Activated CD4-positive, alpha-beta T cell treated with anti-CD3 and anti-CD28 coated beads, Interleukin-2, amount 50 U/mL, for 24 hours (primary cell): ENCODE measurements at regions not wholly inside any gene's neighbourhood (a gene's known extent, or its start where the extent isn't known, plus 50 kb on each side); places are given as distances from the start of the nearest gene placed in this dataset.
"Not testable (repeated sequence)": the region's sequence is repeated elsewhere in the genome, so short reads cannot be mapped to it uniquely, and the experiment has no call there.

Experiments used
- DNase-seq, 2 donors: peaks; one replicate each; pipeline ENCODE4 v3.0.0-alpha.2; 2020; ENCODE audit warnings: low read depth in 1 of 2, low spot score in 1 of 2

GRCh38 chr5:126100767-126101166 is 322.4 kb upstream of the GRAMD2B start:
- DNase-seq, result no peak

DNA sequence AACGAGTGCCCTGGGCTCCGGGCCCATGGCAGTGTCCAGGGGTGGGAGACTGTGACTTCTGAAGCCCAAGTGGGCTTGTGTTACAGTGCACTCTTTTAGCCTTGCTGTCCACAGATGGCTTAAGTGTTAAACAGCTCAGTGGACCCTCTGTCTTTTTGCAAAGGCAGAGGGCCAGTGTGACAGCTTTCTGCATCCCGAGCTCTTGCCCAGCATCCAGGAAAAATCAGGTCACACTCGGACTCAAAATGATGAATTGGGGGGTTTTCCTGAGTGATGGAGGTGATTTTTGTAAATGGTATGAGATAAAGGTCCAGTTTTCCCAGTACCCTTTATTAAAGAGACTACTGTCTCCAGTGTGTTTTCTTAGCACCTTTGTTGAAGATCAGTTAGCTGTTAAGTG is 321.3 kb upstream of the GRAMD2B start:
- no peak for DNase-seq

DNA sequence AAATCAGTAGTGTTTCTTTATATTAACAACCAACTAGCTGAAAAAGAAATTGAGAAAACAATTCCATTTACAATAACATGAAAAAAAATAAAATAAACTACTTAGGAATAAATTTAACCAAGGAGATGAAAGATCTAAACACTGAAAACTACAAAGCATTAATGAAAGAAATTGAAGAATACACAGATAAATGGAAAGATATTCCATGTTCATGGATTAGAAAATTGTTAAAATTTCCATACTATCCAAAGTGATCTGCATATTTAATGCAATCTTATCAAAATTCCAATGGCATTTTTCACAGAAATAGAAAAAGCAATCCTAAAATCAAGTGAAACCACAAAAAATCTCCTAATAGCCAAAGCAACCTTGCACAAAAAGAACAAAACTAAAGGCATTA is 320.2 kb upstream of the GRAMD2B start:
- no peak for DNase-seq

GRCh38 chr5:126103868-126104267 is 319.3 kb upstream of the GRAMD2B start:
- no peak for DNase-seq

GRCh38 chr5:126104341-126104740 is 318.9 kb upstream of the GRAMD2B start:
- no peak for DNase-seq

- DNase-seq, result no peak
Observed at GRCh38 chr5:126104951-126105350, 318.3 kb upstream of the GRAMD2B start.

DNA sequence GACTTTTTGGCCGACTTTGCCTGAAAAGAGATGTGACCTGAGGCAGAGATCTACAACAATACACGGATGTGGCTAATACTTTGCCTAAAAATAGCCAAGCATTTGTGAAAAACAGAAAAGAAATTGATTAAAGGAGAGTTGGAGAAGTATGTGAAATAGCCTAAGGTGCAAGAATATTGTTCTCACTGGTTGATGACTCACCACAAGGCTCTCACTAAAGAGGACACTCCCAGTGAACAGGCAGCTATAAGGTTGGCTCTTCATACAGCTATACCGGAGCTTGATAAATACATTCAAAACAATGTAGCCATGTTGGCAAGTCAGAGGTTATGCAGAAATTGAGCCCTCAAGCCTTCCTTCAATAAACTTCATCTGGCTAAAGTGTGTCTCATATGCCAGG is 317.2 kb upstream of the GRAMD2B start:
- no peak for DNase-seq

DNA sequence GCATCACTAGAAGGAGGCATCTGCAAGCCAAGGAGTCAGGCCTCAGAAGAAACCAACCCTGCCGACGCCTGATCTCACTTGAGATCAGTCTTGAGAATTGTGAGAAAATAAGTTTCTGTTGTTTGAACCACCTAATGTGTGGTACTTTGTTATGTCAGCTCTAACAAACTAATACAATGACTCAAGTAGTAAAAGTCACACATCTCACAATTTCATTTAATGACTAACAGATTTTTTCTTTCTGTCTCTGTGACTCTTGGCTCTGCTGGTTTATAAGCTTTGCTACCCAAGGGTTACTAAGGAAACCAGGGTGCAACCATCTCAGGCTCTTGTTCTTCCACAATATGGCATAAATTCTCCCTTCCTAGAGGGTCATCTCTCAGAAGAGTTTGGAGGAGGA is 315.8 kb upstream of the GRAMD2B start:
- DNase-seq, result no peak

DNA sequence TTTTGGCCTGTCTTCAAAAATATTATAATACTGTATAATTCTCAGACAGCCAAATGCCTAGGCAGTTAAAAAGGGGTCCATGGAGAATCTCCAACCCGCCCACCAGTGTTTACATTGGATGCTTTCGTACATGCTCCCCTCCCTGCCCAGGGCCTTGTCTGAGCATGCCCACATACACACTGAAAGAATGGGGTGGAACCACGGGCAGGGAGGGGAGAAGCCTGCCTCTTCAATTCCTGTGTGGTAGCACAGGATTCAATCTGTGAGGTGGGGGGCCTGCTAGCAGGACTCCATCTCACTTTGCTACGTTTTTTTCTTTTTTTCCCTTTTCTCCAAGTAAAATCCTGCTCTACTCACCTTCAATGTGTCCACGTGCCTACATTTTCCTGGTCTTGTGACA is 314.7 kb upstream of the GRAMD2B start:
- no peak for DNase-seq

DNA sequence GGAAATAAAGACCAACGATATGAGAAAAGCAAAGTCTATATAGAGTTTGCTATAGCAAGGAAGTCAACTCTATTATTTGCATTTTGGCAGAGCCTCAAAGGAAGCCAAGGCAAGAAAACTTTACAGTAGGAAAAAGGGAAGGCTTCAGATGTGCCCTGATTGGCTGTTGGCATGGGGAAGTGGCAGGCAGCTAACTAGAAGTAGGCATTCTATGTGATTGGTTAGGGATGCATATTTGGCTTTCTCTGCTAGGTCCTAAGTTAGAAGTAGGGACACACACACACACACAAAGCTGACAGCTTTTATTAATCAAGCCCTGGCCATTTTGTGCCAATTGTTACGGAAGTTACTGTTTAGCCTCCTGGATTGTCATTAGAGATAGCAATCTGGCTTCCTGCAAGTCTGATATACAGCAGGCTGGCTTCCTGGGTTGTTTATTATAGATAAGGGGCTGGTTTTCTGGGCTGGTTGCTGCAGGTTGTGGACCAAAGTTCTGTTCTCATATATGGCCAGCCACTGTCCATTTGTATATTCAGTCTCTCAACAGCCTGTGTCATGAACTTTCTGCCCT is 308.1 kb upstream of the GRAMD2B start:
- no peak for DNase-seq

GRCh38 chr5:126117044-126117443 is 306.2 kb upstream of the GRAMD2B start:
- no peak for DNase-seq

- DNase-seq, result no peak
Observed at GRCh38 chr5:126119887-126120442, 303.2 kb upstream of the GRAMD2B start.

GRCh38 chr5:126120939-126121338 is 302.3 kb upstream of the GRAMD2B start:
- DNase-seq, result no peak

DNA sequence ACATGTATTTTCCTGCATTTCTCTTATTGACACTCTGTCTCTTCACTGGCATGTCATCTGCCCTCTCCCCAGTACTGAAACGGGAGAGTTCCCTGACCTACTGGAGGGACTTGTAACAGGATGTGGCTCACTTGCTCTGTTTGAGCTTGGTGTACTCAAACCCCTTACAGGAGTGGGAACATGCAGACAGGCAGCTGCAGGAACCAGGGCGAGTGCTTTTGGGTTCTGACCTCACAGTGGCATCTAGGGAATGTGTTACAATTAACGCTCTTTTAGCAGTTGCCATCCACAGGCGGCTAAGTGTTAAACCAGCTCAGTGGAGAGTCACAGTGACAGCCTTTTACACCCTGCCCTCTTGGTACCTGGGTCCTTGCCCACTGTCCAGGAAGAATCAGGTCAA is 300.3 kb upstream of the GRAMD2B start:
- no peak for DNase-seq

DNA sequence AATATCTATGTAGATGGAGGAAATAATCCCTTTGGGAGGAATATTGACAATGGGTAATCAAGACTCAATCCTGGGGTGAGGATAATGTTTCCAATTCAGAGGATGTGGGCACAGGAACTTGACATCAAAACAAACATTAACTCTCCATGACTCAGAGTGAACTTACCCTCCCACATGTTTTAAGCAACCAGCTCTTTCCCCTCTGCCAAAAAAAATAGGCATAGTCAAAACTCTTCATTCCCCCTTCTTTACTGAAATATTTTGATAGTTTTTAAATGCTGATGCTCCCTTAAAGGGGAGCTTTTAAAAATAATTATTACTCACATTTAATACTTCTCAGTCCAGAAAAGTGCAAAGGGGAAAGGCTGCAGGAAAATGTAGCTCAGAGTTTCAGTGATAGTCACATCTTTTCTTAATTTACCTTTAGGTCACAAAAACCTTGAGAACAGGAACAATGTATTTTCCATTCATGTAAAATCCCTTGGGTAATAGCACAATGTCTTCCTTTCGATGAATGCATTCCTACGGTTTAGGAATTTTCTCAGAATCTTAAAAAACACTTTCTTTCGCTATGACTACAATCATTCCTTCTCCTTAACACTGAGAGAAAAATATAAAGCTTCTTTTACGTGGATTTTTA is 298.4 kb upstream of the GRAMD2B start:
- DNase-seq, result no peak

DNA sequence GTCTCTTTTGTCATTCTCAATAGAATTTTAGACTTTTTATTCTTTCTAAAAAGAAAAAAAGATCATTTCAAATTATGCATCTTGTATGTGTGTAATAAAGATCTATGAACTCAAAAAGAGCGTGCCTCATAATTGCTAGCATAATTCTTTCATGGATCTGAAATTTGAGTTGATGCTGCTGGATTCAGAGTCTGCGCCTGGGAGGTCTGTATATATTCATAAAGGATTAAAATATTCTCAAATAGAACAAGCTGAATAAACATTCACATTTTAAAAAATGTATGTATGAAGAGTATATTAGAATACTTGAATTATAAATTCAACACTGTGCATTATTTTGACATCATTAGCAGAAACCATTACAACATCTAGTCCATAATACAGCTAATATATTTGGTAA is 297.8 kb upstream of the GRAMD2B start:
- DNase-seq, result no peak

- DNase-seq, result no peak
Observed at GRCh38 chr5:126126574-126126973, 296.6 kb upstream of the GRAMD2B start.

DNA sequence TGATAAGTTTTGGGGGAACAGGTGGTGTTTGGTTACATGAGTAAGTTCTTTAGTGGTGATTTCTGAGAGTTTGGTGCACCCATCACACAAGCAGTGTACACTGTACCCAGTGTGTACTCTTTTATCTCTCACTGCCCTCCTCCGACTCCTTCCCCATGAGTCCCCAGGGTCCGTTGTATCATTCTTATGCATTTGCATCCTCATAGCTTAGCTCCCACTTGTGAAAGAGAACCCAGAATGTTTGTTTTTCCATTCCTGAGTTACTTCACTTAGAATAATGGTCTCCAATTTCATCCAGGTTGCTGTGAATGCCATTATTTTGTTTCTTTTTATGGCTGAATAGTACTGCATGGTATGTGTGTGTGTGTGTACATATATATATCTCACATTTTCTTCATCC is 295.8 kb upstream of the GRAMD2B start:
- not testable (repeated sequence) for DNase-seq

GRCh38 chr5:126129431-126129830 is 293.8 kb upstream of the GRAMD2B start:
- no peak for DNase-seq

GRCh38 chr5:126133424-126133823 is 289.8 kb upstream of the GRAMD2B start:
- DNase-seq, result no peak

DNA sequence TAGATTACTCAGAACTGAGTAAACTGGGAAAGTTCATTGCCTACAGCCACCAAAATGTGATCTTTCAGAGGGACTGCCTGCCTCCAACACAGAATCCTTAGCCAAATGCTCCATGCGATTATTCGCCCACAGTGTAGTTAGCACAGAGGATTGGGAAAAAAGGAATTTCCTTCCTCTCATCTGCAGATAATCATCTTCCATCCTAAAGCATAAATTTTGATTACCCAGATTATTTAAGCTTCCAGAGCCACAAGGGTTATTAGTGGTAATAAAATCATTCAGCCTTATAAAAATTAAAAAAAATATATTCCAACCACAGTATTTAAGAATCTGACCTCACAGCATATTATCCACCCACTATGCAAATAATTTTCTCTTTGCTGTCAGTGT is 285.3 kb upstream of the GRAMD2B start:
- no peak for DNase-seq

DNA sequence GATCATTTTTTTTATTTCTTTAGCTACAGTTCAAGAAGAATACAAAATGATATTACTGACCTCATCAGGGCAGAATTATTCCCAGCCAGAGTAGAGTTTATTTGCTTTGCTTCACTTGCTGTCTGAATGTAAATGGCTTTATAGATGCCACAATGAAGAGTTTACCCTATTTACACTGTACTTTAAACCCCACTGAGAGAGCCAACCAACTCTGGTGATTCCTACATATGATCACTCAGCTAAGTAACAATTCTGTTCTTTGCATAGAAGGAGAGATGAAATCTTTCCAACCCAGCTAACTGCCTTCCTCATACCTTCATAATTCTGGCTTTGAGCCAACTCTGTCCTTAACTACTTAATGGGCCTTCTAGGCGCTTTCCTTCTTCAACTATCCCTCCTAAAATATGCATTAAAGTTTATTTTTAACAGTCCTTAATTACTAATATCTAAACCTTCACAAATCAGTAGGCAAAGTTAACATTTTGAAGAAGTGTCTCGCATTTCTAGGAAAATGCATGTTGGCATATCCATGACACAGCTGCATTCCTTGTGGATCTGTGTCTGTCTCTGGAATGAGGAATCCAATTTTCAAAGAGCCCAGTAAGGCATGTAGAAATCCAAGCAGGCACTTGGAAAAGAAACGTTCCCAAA is 284.8 kb upstream of the GRAMD2B start:
- no peak for DNase-seq

DNA sequence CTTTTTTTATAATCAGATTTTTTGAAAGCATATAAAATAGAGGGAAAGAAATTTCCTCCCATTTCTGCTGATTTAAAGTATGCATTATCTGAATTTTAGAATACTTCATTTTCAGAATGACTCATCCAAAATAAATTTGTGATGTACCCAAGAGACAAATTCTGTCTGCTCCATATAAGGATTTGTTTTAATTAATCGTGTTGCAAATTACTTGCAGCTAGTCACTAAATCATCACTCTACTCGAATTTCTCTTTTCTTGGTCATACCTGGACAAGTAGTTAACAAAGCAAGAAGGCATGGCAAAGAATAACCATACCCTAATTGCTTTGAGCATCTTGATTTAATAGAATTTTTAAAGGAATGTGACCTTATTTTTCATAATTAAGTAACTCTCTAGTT is 284.1 kb upstream of the GRAMD2B start:
- no peak for DNase-seq
